Left ventricle myocardium inferior (tissue), 1 donor: ENCODE measurements at regions not wholly inside any gene's neighbourhood (a gene's known extent, or its start where the extent isn't known, plus 50 kb on each side); places are given as distances from the start of the nearest gene placed in this dataset.

Source experiments
- DNase-seq: peaks from one replicate; pipeline ENCODE4 v3.0.0-alpha.2; 2020
- H3K27ac ChIP-seq: fragments of 200-600 bp; replicated peaks from 2 replicates; pipeline ENCODE4 v1.8.0; 2021
- H3K27me3 ChIP-seq: fragments of 200-600 bp; 2 replicates; pipeline ENCODE4 v1.8.0; 2021; ENCODE audit warnings: low read depth
- H3K36me3 ChIP-seq: fragments of 200-600 bp; 2 replicates; pipeline ENCODE4 v1.8.0; 2021
- H3K4me1 ChIP-seq: fragments of 200-600 bp; 2 replicates; pipeline ENCODE4 v1.8.0; 2021
- H3K4me3 ChIP-seq: fragments of 200-600 bp; 2 replicates; pipeline ENCODE4 v1.8.0; 2021; ENCODE audit warnings: mild to moderate bottlenecking, moderate library complexity
- H3K9me3 ChIP-seq: fragments of 200-600 bp; replicated peaks from 2 replicates; pipeline ENCODE4 v1.8.0; 2021
- CTCF ChIP-seq: fragments of 200-600 bp; IDR thresholded peaks from 2 replicates; pipeline ENCODE4 v1.8.0; 2021; ENCODE audit warnings: antibody characterized with exemption, mild to moderate bottlenecking, borderline replicate concordance
- intact Hi-C: fragments of 100-400 bp; cut with micrococcal nuclease; formaldehyde crosslinking; loops from one replicate; pipeline ENCODE4 v1.11.0; 2022
- donor health status: DM: no; HTN: yes; CAD: no; lungs with severe emphysema.

- intact Hi-C loops = no loop called here
- no peak overlapping the region for H3K4me3 ChIP-seq
- peaks cover 27% of the 10 kb centered on the region for H3K9me3 ChIP-seq
- H3K36me3 ChIP-seq = no peaks in the 10 kb centered on the region
- H3K27ac ChIP-seq = no peak overlapping the region
- TF ChIP-seq CTCF = no peak
- DNase-seq = no peak
- H3K27me3 ChIP-seq = peaks cover 22% of the 10 kb centered on the region
- no peaks in the 10 kb centered on the region for H3K4me1 ChIP-seq
Observed at GRCh38 chr22:48778308-48779195, 1049.1 kb downstream of the BRD1 start.

GRCh38 chr22:48772286-48772907 is 1055.3 kb downstream of the BRD1 start:
- DNase-seq = no peak
- no peak for TF ChIP-seq CTCF
- intact Hi-C loops = no loop called here
- no peaks in the 10 kb centered on the region for H3K4me1 ChIP-seq
- H3K27me3 ChIP-seq = no peaks in the 10 kb centered on the region
- H3K4me3 ChIP-seq = no peak overlapping the region
- no peak overlapping the region for H3K27ac ChIP-seq
- peaks cover 48% of the 10 kb centered on the region for H3K9me3 ChIP-seq
- no peaks in the 10 kb centered on the region for H3K36me3 ChIP-seq

DNA sequence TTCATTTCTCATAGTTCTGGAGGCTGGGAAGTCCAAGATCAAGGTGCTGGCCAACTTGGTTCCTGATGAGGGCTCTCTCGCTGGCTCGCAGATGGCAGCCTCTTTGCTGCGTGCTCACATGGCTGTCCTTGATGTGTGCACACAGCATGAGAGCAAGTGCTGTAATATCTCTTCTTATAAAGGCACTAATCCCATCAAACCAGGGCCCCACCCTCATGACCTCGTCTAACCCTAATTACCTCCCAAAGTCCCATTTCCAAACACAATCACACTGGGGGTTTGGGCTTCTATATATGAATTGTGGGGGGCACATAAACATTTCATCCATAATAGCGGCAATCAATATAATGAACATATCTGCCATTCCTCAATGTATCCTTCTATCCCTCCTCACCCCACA is 1062.1 kb downstream of the BRD1 start:
- intact Hi-C loops = no loop called here
- Histone ChIP-seq H3K36me3 (no peaks in the 10 kb centered on the region), H3K9me3 (peaks cover 65% of the 10 kb centered on the region), H3K27ac (no peak overlapping the region), H3K4me1 (no peaks in the 10 kb centered on the region), H3K27me3 (peaks cover under 1% of the 10 kb centered on the region), H3K4me3 (no peak overlapping the region)
- DNase-seq = no peak
- TF ChIP-seq CTCF = no peak

- peaks cover 29% of the 10 kb centered on the region for H3K9me3 ChIP-seq
- H3K27ac ChIP-seq = no peak overlapping the region
- no peak overlapping the region for H3K4me3 ChIP-seq
- no peak for TF ChIP-seq CTCF
- peaks cover 29% of the 10 kb centered on the region for H3K27me3 ChIP-seq
- DNase-seq = no peak
- no peaks in the 10 kb centered on the region for H3K36me3 ChIP-seq
- no peaks in the 10 kb centered on the region for H3K4me1 ChIP-seq
- intact Hi-C loops = no loop called here
Observed at GRCh38 chr22:48761546-48761945, 1066.1 kb downstream of the BRD1 start.

GRCh38 chr22:48760481-48761390 is 1066.9 kb downstream of the BRD1 start:
- no peak for DNase-seq
- no peak for TF ChIP-seq CTCF
- Histone ChIP-seq H3K9me3 (peaks cover 21% of the 10 kb centered on the region), H3K4me1 (no peaks in the 10 kb centered on the region), H3K27me3 (peaks cover 37% of the 10 kb centered on the region), H3K4me3 (no peak overlapping the region), H3K27ac (no peak overlapping the region), H3K36me3 (no peaks in the 10 kb centered on the region)
- intact Hi-C loops = no loop called here
